ENCODE measurements at regions not wholly inside any gene's neighbourhood (a gene's known extent, or its start where the extent isn't known, plus 50 kb on each side); places are given as distances from the start of the nearest gene placed in this dataset.

DNA sequence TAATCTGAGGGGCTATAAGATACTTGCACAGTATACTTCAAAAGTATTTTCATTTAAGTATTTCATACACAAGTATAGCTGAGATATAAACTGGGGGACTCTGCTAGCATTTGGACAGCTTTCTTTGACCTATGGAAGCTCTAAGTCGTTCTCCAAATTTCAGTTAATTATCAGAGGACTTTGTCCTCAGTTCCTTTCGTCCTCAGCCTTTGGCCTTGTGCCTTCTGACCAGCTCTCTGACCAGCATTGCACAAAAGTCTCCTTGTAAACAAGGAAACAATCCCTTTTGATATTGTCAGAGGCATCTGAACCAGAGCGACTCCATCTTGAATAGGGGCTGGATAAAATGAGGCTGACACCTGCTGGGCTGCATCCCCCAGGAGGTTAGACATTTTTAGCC is 464.0 kb upstream of the FAM241A start:
- no peak for DNase-seq

DNA sequence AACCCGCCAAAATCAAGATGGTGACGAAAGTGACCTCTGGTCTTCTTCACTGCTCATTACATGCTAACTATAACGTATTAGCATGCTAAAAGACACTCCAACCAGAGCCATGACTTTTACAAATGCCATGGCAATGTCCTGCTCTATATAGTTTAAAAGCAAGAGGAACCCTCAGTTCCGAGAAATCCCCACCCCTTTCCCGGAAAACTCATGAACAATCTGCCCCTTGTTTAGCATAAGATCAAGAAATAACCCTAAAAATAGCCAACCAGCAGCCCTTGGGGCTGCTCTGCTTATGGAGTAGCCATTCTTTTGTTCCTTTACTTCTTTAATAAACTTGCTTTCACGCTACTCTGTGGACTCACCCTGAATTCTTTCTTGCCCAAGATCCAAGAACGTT is 463.5 kb upstream of the FAM241A start:
- no peak for DNase-seq

DNA sequence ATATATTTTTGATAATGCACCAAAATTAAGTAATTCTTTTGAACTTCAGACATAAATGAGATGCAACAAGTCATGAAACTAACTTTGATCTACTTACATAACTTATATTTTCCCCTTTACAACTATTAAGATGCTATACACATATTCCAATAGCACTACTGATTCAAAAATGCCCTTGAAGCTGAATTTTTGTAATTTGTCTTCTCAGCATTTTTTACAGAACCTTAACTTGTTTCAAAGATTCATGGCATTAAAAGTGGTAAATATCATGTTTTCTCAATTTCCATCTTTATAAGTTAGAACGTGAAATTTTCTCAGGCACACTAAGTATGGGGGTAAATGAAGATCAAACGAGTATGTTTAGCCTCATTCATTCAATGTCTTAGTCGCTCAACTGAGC is 460.0 kb upstream of the FAM241A start:
- no peak for DNase-seq

DNA sequence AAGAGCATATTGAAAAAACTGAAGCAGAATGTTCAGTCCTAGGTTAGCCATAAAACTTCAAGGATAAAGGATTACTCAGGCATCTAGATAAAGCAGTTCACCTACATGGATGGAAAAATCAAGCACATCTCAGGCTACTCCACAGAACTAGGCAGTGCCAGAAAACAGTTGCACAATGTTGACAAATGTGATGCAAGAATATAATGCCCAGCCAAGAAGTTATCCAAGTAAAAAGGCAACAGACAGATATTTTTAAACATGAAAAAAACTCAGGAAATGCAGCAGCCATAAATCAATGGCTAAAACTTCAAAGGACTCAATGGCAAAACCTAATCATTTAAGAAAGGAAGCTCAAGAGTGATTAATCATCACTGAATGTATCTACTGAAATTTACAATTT is 456.0 kb upstream of the FAM241A start:
- DNase-seq: no peak

DNA sequence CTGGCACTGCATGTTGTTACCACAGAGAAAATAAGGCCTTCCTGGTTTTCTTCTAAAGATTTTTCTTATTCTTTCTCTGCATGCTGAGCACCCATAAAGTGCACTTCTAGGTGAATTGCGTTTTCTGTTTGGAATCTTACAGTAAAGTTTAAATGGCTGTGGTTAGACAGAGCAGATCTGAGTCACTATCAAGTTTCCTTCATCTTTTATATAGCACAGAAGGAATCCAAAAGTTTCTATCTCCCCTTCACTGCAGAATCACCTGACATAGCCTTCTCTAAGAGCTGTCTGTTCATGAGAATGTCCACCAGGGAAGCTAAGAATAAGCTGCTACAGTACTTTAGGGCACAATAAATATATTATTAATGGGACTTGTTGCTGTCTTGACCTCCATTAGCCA is 455.5 kb upstream of the FAM241A start:
- DNase-seq: no peak

DNA sequence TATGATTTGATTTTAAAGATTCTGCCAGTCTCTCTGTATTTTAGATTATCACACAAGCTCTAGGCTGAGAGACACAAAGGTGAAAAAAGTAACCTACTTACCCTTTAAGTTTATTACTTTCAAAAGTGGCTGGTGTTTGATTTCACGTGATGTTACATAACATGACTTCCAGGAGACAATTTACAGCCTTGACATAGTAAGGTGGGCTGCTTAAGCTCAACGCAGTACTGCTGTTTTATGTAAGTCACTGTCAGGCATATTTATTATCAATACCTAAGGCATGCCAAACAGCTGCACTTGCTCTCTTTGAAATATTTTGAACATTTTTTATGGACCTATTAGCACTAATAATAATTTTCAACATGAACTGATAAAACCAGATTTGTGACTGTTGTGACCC is 451.5 kb upstream of the FAM241A start:
- DNase-seq: no peak

DNA sequence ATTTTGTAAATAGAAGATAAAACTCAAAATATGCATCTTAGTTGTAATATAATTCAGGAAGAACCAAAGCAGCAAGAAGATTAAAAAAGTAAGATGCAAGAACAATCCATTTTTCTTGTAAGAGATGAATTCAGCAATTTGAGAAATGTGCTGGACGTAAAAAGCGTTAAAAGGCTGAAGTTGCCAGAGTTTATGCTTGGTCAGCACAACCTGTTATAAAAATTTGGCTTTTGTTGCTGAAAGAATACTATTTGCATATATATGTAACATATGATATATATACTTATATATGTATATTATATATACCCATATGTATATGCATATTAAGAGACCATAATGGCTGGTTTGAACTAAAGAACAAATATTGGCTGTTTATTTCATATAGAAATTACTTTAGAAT is 449.6 kb upstream of the FAM241A start:
- no peak for DNase-seq

DNA sequence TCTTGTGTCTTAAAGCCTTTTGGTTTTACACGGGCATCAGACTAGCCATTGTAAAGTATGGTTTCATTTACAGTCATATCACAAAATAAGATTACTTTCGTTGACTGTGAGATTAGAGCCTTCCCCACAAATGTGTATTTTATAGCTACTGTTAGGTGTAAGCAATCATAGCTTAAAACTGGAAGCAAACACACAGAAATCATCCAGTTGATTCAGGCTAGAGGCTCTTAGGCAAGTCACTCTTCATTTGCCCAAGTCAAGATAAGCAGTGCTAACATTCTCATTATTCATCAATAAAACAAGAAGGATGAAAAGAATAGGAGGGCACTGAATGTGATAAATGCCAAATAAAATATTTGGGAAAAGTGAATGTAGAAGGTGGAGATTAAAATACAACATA is 448.7 kb upstream of the FAM241A start:
- DNase-seq: no peak

DNA sequence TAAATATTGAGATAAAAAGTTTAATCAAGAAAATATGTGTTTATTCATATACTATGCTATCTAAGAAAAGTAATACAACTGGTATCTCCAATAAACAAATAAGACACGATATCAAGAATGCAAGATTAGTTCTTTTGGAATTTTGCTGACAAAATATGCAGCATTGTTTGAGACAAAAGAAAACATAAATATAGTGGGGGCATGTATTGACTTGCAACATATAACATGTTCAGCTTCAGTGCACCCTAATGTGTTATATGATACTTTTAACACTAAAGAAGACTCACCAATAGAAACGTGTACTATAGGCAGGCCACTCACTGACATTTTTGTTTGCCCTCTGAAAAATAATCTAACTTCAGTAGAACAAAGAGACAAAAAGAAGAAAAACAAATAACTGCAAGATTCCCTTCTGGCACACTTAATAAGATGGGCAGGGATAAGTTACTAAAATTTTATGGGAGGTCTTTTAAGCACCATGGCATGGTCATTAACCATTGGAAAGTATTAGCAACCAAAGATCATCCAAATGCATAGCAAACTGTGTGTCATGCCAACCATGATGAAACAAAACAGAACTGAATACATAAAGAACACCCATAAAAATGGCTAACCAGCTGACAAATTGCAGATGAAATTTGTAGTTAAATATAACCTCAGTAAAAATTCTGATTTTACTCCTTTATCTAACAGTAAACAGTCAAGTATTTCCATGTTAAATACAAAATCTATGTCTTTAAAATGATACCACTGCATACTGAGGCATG is 447.9 kb upstream of the FAM241A start:
- no peak for DNase-seq

DNA sequence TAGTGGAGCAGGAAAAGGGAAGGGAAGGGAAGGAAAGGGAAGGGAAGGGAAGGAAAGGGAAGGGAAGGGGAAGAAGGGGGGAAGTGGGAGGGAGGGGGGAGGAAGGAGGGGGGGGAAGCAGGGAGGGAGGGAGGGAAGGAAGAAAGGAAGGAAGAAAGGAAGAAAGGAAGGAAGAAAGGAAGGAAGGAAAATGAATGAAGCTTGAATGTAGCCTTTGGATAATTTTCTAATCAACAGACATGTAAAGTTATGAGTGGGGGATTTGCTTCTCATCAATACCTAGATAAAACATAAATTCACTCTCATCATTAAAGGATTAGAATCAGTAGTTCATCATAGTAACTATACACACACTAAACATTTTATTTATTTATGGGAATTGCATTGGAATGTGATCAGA is 446.9 kb upstream of the FAM241A start:
- DNase-seq: no peak

DNA sequence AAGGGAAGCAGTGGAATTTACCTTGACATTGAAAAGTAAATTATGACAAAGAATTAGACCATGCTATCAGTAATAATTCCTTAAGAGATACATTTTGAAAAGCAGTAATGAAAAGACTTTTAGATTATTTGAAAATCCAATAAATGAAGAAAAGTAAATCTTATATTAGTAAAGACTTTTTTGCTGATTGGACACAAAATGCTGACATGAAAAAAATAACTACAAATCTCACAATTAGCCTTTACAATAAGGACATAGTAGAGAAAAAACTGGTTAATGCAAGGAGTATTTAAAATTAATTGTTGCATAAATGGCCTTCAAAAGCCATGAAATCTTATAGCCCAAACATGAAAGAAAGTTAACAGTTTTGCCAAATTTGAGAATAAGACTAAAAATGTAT is 446.1 kb upstream of the FAM241A start:
- DNase-seq: no peak

DNA sequence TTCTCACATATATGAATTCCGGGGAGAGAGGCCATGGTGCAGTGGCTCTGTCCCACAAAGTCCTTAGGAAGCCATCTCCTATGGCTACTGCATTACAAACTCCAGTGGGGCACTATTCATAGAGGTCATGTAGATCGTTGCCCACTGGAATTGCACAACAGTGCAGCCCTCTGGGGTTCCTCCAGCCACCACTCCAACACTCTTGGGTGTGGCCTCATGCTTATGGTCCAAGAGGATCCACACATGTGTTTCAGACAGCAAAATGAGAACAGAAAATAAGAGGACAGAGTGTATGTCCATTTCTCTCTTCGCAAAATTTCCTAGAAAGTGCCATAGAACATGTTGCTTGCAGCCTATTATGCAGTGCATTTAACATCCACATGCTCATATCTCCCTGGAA is 444.2 kb upstream of the FAM241A start:
- no peak for DNase-seq

DNA sequence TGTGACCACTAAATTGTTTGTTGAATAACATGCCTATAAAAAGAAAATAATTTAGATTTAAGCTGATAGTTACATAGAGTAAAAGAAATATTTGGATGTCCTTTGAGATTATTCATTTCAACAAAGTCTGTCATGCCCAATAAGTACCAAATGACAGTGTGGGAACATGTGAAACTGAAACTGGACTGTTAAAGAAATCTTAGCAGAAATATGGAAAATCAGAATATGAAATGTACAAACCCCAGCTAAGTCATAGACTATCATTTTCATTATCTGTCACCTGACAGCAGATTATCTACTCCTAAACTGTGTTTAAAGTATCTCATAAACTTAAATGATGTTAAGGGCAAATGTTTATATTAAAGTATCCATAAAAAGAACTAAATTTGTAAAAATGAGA is 437.8 kb upstream of the FAM241A start:
- no peak for DNase-seq

DNA sequence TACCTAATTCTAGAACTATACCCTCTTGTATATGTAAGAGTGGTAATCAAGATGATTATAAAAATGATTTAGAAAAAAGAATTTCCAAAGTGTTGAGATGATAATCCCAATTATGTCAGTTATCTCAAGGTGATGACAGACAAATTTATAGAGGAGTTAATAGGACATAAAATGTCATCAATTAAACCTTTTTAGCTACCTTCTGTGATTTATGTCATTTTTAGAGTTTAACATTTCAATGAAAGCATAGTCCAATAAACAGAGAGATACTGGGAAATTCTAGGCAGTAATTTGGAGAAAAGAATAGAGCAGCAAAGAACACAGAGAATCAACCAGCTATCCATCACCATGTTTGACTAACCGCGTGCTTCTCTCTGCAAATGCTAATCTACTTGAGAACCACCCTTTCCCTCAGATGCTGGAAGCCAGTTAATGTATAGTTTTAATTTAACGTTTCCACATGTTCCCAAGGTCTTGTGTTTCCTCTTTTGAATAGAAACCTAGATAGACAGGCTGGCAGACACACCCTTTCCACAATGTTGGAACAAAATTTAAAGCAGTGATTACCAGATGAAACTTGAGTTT is 433.1 kb upstream of the FAM241A start:
- no peak for DNase-seq

DNA sequence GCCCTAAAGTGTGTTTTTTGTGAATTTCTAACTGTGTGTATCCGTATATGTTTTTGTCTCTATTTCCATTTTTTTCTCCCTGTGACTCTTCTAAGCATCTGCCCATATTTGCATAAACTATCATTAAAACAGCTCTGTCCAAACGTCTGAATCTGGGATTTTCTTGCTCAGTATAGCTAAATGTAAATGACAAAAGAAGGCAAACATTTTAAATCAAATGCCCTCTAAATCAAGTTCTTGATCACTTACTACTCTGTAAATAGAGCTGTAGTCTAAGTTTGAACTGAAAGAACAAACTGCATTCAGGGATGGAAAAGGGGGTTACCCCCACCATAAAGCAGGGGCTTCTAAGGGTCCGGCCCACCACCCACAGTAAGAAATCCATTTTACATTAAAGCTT is 432.0 kb upstream of the FAM241A start:
- DNase-seq: no peak

DNA sequence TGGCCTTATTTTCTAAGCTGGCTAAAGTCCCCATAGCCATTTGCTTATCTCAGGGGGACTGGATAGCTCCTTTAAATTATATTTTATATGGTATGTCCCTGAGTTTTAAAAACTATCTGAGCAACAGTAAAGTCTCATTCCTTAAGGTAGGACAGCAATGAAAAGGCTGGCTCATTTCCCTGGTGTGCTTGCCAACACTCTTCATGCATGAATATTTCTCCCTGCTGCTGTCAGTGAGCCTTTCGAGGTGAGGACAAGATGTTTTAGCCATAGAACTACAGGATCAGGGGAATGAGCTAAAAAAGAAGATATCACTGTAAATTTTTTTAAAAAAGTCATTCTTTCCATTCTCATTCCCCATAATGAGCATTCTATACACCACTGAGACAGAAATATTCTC is 427.3 kb upstream of the FAM241A start:
- DNase-seq: peak; percentile 43

DNA sequence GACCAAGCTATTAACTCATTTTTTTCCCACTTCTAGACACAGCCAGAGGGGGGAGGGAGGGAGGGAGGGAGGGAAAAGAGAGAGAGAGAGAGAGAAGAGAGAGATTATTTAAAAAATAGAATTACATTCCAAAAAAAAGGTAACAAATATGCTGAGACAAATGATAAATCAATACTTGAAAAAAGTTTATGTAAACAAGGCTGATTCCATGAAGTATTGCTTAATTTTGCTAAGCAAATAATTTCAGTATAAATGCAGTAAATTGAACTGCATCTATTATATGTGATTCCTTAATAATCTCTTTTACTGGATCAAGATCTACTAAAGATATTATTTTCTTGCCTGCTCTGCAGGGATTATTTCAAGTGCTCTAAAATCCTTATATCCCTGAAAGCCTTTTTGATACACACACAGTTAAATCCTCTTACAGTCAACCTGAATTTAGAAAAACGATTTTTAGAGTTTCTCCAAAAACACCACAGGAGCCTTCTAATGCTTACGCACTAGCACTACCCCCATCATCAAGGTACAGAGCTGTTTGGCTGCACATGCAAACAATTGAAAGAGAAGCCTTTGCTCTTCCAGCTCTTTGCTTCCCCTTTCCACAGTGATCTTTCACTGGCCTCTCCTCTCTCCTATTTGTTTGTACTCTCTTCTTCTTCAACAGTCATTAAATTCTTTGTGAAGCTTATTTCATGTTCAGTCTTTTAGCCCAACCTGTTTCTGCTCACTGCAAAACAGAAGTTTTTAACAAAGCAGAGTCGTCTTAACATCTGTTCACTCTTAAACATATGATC is 426.3 kb upstream of the FAM241A start:
- no peak for DNase-seq

DNA sequence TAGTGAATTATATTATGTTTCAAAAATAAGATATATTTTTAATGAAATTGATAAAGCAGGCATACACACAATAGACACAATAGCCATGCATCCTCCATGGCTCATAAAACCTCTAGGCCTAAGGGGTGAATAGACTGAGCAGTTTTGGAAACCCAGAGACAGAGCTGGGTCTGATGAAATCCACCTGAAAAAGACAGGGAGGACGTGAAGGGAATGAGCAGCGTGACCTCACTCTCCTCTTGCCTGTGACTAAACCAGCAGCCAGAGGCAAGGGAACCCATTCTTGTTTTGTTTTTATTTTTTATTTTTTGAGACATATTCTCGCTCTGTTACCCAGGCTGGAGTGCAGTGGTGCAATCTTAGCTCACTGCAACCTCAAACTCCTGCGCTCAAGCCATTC is 424.4 kb upstream of the FAM241A start:
- no peak for DNase-seq

DNA sequence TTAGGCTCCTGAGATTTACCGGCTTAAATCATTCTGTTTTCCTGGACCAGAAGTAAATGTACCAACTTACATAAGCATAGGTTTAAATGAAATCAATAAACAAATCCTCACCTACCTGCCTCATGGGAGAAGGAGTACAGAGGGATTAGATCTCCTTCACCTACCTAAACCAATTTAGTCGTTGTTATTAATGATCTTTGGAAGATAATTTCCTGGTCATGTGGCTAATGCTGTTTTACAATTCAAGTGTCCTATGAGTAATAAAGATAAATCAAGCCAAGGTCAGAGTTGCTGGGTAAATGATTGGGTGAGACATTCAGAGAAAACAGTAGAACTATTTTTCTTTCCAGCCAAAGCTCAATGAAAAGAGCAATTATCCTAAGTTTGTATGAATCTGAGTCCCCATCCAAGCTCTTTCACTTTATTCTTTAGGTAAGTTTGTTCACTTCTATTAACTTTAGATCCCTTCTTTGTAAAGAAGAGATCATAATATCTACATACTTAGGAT is 423.0 kb upstream of the FAM241A start:
- DNase-seq: no peak

DNA sequence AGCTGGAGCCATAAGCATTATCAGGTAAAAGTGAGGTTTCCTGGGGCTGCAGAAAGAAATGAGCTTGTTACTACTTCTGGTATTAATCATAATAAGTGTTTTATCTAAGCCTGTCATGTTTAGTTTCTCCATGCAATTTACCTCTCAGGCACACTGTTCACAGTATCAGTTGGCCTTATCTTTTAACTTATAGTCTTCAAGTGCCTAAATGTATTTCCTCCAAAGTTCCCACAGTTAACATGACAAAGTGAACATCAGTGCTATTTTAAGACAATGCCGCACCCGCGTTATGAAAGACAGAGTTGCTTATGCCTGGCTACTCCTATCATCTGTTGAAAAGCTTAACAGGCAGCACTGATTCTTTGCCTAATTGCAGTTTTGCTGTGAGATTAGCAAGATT is 408.7 kb upstream of the FAM241A start:
- DNase-seq: no peak

DNA sequence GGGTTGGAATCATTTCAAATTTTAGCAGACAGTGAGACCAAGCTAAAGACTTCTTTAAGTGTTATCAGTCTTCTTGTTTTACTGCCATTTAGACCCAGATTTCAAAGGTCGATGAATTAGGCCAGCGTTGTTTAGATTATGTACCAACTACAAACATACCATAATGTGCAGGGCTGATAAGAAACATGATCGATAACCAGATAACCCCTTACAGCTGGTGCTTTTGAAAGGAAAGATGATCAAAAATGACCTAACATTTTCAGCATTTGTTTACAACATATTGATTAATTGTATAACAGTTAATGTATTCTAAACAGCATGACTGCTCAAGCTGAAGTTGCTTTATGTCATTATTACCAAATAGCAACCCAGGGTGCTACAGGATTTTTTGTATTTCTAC is 400.4 kb upstream of the FAM241A start:
- no peak for DNase-seq

DNA sequence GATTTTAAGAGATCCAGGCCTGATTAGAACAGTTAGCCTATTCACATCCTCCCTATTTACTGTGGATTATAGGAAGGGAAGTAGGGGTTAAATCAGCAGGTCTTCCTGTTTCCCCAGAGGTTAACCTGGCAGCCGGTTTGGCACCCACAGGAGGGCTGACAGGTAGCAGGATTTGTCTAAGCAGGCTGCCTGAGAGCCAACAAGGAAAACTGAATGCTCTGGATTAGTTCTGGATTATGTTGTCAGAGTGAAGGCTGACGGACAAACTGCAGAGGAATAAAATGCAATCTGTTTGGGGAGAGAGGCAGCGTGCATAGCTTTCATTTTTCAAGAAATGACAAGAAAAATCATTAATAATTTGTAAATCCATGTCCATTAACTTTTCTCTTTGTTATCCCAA is 397.1 kb upstream of the FAM241A start:
- no peak for DNase-seq

DNA sequence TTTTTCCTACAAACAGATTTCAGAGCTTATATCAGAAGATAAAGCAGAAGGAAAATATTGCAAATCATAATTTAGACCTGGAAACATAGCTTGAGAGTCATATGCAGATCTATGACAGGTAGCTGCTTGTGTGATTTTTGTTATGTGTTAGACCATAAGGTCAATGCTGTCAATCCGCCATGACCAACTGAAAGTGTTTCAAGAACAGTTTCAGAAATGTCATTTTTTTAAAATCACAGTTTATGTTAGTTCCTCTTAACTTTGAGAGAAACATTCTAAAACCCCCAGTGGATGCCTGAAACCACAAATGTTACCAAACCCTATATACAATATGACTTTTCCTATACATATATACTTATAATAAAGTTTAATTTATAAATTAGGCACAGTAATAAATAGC is 391.3 kb upstream of the FAM241A start:
- no peak for DNase-seq

DNA sequence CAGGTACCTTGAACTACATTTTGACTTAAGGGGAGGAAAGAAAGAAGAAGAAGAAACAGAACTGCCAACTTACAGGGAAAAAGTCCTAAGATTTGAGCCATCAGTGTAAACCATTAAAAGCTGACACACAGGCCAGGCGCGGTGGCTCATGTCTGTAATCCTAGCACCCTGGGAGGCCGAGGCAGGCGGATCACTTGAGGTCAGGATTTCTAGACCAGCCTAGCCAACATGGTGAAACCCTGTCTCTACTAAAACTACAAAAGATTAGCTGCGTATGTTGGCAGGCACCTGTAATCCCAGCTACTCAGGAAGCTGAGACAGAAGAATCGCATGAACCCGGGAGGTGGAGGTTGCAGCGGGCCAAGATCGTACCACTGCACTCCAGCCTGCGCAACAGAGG is 389.7 kb upstream of the FAM241A start:
- no peak for DNase-seq
